GM18517 (cell line): ENCODE measurements at regions not wholly inside any gene's neighbourhood (a gene's known extent, or its start where the extent isn't known, plus 50 kb on each side); places are given as distances from the start of the nearest gene placed in this dataset.

ENCODE experiments used
- ATAC-seq: cut with Tn5 transposase; IDR thresholded peaks from one replicate; pipeline ENCODE4 v1.9.1; 2021; ENCODE audit warnings: mild to moderate bottlenecking, moderate library complexity; ENCODE audit not compliant: unreplicated experiment

GRCh38 chr20:40245829-40246228 is 443.2 kb downstream of the MAFB start:
- no peak for ATAC-seq

GRCh38 chr20:40244286-40244685 is 444.8 kb downstream of the MAFB start:
- no peak for ATAC-seq

GRCh38 chr20:40241596-40242343 is 447.3 kb downstream of the MAFB start:
- no peak for ATAC-seq

- no peak for ATAC-seq
Measured at GRCh38 chr20:40238511-40238910, 450.5 kb downstream of the MAFB start.

GRCh38 chr20:40234593-40234992 is 454.4 kb downstream of the MAFB start:
- no peak for ATAC-seq

- ATAC-seq, result no peak
Measured at GRCh38 chr20:40233406-40233805, 455.6 kb downstream of the MAFB start.

- ATAC-seq, result no peak
Measured at GRCh38 chr20:40232756-40233155, 456.3 kb downstream of the MAFB start.

GRCh38 chr20:40232273-40232672 is 456.8 kb downstream of the MAFB start:
- ATAC-seq, result no peak

GRCh38 chr20:40230486-40230885 is 458.6 kb downstream of the MAFB start:
- ATAC-seq, result no peak

GRCh38 chr20:40225596-40225995 is 463.4 kb downstream of the MAFB start:
- no peak for ATAC-seq

- ATAC-seq, result no peak
Measured at GRCh38 chr20:40223810-40224209, 465.2 kb downstream of the MAFB start.

GRCh38 chr20:40218971-40219370 is 470.1 kb downstream of the MAFB start:
- ATAC-seq, result no peak

GRCh38 chr20:40218316-40218969 is 470.6 kb downstream of the MAFB start:
- no peak for ATAC-seq

GRCh38 chr20:40207655-40208054 is 481.4 kb downstream of the MAFB start:
- ATAC-seq, result no peak

- ATAC-seq, result no peak
Measured at GRCh38 chr20:40205971-40206370, 483.1 kb downstream of the MAFB start.

GRCh38 chr20:40203032-40203431 is 486.0 kb downstream of the MAFB start:
- ATAC-seq, result no peak

- no peak for ATAC-seq
Measured at GRCh38 chr20:40197691-40198090, 491.3 kb downstream of the MAFB start.

GRCh38 chr20:40196846-40197436 is 492.1 kb downstream of the MAFB start:
- no peak for ATAC-seq

- ATAC-seq, result no peak
Measured at GRCh38 chr20:40195742-40196141, 493.3 kb downstream of the MAFB start.

- no peak for ATAC-seq
Measured at GRCh38 chr20:40192529-40192928, 496.5 kb downstream of the MAFB start.

GRCh38 chr20:40192081-40192480 is 497.0 kb downstream of the MAFB start:
- no peak for ATAC-seq

- no peak for ATAC-seq
Measured at GRCh38 chr20:40191573-40191972, 497.5 kb downstream of the MAFB start.
